Right renal cortex interstitium (tissue), 3 donors: ENCODE measurements at regions not wholly inside any gene's neighbourhood (a gene's known extent, or its start where the extent isn't known, plus 50 kb on each side); places are given as distances from the start of the nearest gene placed in this dataset.
"Not testable (repeated sequence)": the region's sequence is repeated elsewhere in the genome, so short reads cannot be mapped to it uniquely, and the experiment has no call there.

Experiments
- DNase-seq, 3 donors: peaks; one replicate each; pipeline ENCODE4 v3.0.0-alpha.2; 2013; ENCODE audit warnings: low read depth in 3 of 3, low spot score in 2 of 3

DNA sequence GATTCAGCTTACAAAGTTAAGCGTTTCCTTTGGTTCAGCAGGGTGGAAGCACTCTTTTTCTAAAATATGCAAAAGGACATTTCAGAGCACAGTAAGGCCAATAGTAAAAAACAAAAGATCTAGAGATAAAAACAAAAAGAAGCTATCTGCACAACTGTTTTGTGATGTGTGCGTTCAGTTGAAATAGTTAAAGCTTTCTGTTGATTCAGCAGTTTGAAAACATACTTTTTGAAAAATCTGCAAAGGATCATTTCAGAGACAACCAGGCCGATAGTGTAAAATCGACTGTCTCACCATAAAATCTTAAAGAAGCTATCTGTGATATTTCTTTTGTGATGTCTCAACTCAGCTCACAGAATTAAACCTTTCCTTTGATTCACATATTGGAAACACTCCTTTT, 300.0 kb upstream of the ALG10B start:
- DNase-seq = no peak

- no peak for DNase-seq
Measured at GRCh38 chr12:38025916-38026315, 290.7 kb upstream of the ALG10B start.

- DNase-seq = no peak
Measured at GRCh38 chr12:38053113-38053512, 263.5 kb upstream of the ALG10B start.

DNA sequence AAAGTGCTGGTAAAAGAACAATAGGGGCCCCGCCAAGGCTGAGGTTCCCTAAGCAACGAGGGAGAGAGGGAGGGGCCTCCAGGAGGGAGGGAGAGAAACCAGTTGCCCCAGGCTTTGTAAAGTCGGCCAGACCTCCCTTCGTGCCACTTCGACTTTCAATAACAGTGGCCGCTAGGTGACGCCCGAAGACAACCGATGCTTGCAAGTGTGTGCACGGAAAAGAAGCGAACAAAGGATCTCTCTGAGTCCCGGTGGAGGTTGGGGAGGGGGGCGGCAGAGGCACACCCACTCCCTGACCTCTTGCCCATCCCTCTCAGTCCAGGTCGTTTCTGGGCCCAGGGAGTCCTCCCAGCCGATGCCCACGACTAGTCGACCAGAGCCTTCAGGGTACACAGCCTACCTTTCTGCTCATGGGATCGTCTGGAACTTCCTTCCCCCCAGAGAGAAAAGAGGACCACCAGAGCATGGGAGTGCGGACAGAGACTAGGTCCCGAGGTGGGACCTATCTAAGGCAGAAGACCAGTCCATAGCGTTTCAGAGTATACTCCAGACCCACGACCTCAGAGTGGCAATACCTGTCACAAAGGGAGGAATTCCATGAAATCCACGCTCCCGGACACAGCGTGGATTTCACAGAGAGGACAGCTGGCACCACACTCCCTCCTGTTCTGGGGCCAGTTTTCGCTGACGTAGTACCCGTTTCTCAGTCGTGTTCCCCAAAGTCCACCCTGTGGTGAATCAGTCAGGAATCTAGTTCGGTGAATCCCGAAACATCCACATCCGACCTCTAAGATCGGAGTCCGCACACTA, 262.7 kb upstream of the ALG10B start:
- DNase-seq = no peak

DNA sequence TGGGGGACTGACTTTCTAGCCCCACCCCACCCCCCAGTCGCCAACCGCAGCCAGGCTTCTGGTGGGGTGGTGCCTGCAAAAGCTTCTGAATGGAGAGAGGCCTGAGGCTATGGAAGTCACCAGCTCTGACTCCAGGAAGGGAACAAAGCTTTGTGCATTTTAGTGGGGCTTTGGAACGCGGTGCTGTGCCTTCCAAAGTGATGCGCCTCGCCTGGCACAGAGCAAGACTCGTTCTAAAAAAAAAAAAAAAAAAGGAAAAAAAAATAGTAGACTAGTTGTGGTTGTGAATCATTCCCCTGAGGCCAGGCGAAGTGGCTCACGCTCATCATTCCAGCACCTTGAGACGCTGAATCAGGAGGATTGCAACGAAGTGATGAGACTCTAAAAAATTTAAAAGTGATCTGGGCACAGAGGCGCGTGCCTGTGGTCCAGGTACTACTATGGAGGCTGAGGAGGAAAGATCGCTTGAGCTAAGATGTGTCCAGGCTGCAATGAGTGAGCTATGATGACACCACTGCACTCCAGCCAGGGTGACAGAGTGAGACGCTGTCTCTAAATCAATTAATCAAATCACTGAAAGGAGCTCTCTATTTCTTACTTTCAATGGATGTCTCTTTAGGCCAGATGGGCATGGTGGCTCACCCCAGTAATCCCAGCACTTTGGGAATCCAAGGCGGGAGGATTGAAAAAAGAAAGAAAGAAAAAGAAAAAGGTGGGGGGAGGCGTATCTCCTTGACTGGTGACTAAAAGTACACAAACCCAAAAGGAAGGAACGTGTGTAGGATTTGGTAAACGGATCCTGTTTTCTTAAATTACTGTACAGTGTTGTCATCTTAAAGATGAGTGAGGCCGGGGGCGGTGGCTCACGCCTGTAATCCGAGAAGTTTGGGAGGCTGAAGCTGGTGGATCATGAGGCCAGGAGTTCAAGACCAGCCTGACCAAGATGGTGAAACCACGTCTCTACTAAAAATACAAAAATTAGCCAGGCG, 259.6 kb upstream of the ALG10B start:
- no peak for DNase-seq

- no peak for DNase-seq
Measured at GRCh38 chr12:38099686-38100085, 216.9 kb upstream of the ALG10B start.

DNA sequence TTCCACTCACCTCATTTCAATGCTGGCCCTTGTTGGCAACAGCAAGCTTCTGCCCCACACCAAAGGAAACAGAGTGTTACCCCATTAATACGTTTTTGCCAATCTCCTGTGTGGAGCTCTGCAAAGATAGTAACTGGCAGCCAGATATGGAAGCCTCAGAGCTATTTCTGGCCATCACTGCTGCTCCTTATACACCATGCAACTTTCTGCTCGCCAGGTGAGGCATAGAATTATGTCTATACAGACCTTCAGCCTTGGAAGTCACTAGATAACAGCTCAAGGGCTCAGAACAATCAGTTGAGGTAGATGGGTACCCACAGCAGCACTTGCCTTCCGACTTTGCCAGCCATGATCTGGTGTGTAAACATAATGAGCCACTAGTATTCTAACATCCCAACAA, 214.8 kb upstream of the ALG10B start:
- no peak for DNase-seq

GRCh38 chr12:38102197-38102596, 214.4 kb upstream of the ALG10B start:
- no peak for DNase-seq

GRCh38 chr12:38110026-38110699, 206.4 kb upstream of the ALG10B start:
- DNase-seq = no peak

DNA sequence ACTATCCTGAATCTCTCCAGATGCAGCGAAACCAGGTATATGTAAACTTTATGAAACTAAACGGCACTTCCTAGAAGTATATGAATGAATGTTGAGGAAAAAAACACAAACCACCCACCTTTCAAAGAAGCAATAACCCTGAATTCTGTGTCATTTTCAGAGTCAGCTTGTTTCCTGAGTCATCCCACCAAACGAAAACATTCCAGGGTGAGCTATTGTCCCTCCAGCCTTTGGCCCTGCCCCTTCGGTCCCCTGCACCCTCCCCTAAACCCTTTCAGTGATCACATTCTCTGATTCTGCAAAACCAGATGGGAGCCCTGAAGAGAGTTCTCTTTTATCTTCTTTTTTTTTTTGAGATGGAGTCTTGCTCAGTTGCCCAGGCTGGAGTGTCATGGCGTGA, 202.6 kb upstream of the ALG10B start:
- DNase-seq = no peak

- no peak for DNase-seq
Measured at GRCh38 chr12:38116968-38117367, 199.6 kb upstream of the ALG10B start.

DNA sequence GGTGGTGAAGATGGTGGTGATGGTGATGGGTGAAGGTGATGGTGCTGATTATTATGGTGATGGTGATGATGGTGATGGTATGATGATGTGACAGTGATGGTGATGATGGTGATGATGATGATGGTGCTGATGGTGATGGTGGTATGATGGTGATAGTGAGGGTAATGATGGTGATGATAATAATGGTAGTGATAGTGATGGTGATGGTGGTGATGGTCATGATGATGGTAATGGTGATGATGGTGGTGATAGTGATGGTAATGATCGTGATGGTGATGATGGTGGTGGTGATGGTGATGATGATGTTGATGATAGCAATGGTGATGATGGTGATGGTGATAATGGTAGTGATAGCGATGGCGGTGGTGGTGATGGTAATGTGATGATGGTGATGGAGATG, 197.9 kb upstream of the ALG10B start:
- no peak for DNase-seq

DNA sequence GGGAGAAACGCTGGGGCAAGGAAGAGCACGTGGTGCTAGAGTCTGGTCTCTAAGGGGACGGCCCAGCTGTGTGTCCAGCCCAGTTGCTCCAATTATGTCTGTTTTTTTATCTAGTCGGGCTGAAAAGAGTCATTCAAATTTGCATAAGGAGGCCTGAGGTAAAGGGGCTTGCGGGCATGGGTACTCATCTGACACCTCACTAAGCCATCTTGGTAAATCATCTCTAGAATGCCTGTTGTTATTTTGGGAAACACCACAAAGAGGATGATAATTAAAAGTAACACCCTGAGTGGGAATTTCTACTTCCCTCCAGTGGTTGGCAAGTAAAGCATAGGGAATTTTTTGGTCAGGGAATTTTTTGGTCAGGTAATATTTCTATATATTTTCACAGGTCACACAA, 196.1 kb upstream of the ALG10B start:
- no peak for DNase-seq

- DNase-seq = not testable (repeated sequence)
Measured at GRCh38 chr12:38123028-38123427, 193.5 kb upstream of the ALG10B start.

GRCh38 chr12:38123566-38124246, 192.9 kb upstream of the ALG10B start:
- no peak for DNase-seq

DNA sequence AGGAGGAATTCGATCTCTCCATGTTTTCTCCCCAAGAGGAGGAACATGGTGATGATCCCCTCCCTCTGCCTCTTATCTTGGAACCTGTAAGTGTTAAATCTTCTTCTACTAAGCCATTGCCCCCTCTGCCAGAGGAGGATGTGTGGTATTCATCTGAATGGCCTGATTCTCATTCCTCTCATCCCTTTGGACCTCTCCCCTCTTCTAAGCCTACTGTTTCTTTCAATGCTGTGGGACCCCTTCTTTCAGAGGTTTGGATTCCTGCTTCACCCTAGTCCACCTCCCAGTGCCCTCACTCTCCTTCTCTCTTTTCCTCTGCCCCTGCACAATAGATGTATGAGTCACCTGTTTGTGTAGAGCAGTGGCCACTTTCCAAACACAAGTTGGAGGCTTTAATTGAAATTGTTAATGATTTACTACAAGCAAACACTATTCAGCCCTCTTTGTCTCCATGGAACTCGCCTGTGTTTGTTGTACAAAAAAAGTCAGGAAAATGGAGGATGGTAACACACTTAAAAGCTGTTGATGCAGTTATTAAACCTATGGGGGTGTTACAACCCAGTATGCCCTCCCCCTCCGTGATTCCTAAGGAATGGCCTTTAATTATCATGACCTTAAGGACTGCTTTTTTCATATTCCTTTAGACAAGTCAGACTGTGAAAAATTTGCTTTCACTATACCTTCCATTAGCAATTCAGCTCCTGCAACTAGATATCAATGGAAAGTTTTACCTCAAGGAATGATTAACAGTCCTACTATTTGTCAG, 192.1 kb upstream of the ALG10B start:
- DNase-seq = no peak

DNA sequence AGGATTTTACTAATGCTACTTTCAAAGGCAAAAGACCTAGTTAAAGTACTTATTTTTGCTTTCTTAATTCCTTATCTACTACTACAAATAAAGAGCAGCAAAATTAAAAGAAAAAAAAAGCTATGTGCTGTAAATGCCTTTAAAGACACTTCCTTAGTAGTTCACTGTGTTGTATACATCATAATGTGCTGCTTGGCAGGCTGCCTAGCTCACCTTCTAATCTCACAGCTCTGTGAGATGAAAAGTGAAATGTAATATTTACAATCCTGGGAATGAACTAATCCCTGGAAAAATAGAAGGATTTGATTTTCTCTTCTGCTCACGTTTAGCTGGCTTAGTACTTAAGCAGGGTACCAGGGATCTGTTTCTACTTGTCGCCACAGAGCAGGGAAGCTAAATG, 184.4 kb upstream of the ALG10B start:
- no peak for DNase-seq

- DNase-seq = no peak
Measured at GRCh38 chr12:38137287-38137686, 179.3 kb upstream of the ALG10B start.

DNA sequence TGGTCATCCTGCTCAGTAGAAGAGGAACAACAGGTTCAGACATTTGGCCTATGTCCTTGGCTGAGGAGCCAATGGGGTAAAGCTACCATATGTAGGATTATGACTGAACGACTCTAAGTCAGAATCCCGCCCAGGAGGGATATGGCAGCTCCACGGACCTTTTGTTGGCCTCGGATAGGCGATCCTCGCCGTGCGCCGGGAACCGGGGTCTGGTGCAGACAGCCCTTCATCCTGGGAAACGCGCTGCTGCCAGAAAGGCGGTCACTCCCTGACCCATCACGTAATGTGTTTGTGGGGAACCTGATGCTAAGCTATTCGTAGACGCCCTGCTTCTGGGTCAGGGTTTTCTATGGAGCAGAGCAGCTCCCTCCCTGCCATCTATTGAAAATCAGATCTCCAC, 178.9 kb upstream of the ALG10B start:
- DNase-seq = no peak
